HG03432 (cell line): ENCODE measurements at regions not wholly inside any gene's neighbourhood (a gene's known extent, or its start where the extent isn't known, plus 50 kb on each side); places are given as distances from the start of the nearest gene placed in this dataset.

ENCODE experiments used
- ATAC-seq: cut with Tn5 transposase; IDR thresholded peaks from one replicate; pipeline ENCODE4 v1.9.1; 2021; ENCODE audit warnings: mild to moderate bottlenecking, moderate library complexity; ENCODE audit not compliant: unreplicated experiment

GRCh38 chr18:67381608-67382150, 134.8 kb downstream of the DSEL start:
- ATAC-seq = no peak

- no peak for ATAC-seq
These were observed 135.7 kb downstream of the DSEL start for GRCh38 chr18:67380867-67381266.

DNA sequence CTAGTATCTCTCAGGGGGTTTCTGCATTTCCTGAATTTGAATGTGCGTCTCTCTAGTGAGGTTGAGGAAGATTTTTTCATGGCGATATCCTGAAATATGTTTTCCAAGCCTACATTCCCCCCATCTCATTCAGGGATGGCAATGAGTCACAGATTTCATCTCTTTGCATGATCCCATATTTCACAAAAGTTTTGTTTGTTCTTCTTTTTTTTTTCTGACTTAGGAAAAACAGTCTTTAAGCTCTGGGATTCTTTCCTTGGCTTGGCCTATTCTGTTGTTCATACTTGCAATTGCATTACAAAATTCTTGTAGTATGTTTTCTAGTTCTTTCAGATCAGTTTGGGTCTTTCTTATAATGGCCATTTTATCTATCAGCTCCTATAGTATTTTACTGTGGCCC, 136.5 kb downstream of the DSEL start:
- no peak for ATAC-seq

GRCh38 chr18:67376372-67376771, 140.1 kb downstream of the DSEL start:
- no peak for ATAC-seq

GRCh38 chr18:67373636-67374035, 142.9 kb downstream of the DSEL start:
- ATAC-seq = no peak

GRCh38 chr18:67367540-67367939, 149.0 kb downstream of the DSEL start:
- no peak for ATAC-seq

DNA sequence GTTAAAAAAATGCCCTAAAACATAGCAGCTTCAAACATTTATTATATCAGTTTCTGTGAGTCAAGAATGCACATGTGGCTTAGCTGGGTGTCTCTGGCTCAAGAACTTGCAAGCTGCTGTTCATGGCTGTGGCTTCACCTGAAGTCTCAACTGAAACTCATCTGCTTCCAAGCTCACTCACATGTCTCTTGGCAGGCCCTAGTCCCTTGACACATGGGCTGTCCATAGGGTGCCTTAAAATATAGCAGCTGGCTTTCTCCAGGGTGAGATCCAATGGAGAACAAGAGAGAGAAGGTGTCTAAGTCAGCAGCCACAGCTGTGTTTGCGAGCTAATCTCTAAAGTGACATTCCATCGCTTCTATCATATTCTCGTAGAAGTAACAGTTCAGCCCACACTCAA, 152.8 kb downstream of the DSEL start:
- no peak for ATAC-seq

DNA sequence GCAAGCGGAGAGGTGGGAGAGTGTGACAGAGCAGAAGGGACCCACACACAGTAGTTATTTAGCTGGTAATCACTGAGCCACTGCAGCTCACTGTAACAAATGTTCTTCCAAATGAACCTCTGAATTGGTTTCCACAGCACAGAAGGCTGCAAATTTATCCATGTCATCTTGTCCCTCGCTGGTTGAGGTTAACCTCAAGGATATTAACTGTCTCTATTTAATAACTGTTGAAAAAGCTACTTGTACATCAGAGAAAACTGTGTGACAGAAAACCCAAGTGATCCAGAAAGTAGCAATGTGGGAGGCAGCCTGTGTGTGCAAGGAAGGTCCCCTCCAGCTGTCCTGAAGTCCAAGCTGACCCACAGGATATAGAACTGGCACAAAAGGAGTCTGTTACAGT, 153.6 kb downstream of the DSEL start:
- ATAC-seq = no peak

- peak; percentile 94 for ATAC-seq
These were observed 156.4 kb downstream of the DSEL start for GRCh38 chr18:67359873-67360838.

DNA sequence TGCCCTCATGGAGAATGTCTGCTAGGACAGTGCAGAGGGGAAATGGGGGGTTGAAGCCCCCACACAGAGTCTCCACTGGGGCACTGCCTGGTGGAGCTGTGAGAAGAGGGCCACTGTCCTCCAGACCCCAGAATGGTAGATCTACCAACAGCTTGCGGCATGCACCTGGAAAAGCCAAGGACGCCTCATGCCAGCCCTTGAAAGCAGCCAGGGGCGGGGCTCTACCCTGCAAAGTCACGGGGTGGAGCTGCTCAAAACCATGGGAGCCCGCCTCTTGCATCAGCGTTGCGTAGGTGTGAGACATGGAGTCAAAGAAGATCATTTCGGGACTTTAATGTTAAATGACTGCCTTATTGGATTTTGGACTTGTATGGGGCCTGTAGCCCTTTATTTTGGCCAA, 157.6 kb downstream of the DSEL start:
- ATAC-seq = no peak

GRCh38 chr18:67354692-67355091, 161.8 kb downstream of the DSEL start:
- no peak for ATAC-seq

DNA sequence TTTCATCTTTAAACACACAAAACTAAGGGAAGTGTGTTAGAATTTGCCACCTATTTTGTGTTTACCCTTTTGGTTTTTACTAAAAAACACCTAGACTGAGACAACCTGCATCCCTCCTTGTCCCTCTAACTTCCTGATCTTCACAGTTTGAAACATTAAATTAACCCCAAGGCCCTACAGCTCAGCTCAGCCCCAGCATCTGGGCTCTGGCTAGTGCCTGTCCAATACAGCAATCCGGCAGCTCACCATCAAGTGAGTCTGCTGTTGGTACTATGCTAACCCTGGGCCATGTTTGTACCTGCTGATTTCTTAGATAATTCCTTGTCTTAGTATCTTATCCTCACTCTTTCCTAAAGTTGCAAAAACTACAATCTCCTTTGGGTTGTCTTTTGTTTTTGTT, 162.4 kb downstream of the DSEL start:
- ATAC-seq = no peak

GRCh38 chr18:67347438-67347837, 169.1 kb downstream of the DSEL start:
- no peak for ATAC-seq

- ATAC-seq = peak; percentile 46
These were observed 174.4 kb downstream of the DSEL start for GRCh38 chr18:67342159-67342558.

- ATAC-seq = no peak
These were observed 178.8 kb downstream of the DSEL start for GRCh38 chr18:67337696-67338095.

DNA sequence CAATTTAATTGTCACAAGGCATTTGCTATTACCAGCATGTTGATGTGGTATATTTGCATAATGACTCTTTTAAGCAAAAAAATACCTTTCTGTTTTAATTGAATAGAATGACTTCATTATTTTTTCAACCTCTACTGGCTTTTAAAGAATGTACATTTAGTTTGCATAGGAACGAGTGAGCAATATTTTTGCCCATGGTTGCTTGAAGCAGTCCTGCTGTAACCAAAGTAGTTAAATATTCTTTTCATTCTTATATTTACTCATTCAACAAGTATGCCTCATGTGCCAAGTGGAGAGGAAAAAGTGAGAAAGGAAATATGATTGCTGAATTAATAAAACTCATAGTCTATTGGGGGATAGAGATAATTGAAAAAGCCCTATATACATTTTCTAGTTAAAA, 184.7 kb downstream of the DSEL start:
- ATAC-seq = no peak

GRCh38 chr18:67319109-67319508, 197.4 kb downstream of the DSEL start:
- no peak for ATAC-seq

DNA sequence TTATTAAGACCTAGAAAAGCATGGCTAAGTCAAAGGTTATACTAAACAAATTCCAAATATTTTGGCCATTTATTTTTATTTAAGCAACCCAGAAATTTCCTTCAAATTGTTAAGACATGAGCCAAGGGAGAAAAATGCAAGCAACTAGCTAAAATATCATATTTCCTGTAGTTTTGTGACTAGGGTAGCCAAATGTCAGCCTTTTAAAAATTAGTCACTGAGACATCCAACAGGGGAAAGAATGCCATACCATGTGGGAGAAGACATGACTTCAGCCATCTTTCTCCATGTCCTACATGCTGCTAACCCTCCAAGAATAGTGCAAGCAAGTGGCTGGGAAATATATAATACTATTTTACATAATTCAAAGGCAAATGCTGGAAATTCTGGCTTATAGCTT, 197.9 kb downstream of the DSEL start:
- ATAC-seq = no peak

DNA sequence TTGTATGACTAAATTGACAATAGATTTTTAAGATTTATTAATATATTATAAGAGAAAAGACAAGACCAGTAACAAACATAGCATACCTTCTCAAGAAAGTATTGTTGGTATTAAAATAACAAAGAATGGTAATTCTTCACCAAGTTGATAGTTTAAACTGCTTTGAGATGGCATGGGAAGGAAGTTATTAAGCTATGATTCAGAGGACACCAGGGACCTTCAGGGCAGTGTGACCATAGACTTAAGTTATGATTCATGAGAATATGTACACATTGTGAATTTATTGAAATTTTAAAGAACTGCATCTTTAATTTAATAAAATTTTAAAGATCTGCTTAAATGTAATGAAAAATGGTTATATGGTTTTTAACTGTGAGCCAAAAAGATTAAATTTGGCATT, 205.7 kb downstream of the DSEL start:
- no peak for ATAC-seq

- ATAC-seq = no peak
These were observed 207.7 kb downstream of the DSEL start for GRCh38 chr18:67308819-67309218.

DNA sequence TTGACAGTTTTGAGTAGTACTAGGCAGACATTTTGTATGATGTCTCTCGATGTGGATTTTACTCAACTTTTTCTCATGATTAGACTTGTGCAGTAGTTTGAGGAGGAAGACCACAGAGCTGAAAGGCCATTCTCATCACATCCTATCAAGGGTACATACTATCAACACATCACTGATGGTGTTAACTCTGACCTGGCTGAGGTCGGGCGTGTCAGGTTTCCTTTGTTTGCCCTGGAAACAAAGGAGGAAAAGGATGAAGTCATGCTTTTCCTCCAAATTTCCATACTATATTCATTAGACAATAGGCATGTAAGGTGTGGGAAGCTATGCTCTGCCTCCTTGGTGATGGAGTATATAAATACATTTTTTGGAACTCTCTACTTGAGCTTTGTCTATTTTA, 211.1 kb downstream of the DSEL start:
- no peak for ATAC-seq

DNA sequence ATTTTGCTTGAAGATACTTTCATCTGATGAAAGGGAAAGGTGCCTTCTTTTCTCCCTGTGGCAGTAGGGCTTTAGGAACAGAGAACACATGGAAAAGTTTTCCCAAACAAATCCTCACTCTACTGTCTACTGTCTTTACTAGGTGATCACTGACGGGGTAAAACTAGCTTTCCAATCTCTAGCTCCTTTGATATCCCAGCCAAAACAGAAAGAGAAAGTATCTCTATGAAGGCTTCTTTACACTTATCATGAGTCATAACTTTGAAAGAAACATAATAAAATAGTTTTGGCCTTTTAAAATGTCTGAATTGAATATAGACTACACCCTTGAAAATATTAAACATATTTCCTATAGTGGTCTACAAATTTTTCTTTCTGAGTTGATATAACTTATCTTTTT, 214.5 kb downstream of the DSEL start:
- ATAC-seq = no peak

GRCh38 chr18:67301592-67301991, 214.9 kb downstream of the DSEL start:
- ATAC-seq = no peak
